Sigmoid colon (tissue), 4 donors: ENCODE measurements at regions not wholly inside any gene's neighbourhood (a gene's known extent, or its start where the extent isn't known, plus 50 kb on each side); places are given as distances from the start of the nearest gene placed in this dataset.

Experiments used
- EP300 ChIP-seq, 4 donors: sonication (generic); formaldehyde crosslinking; IDR thresholded peaks; one replicate each; pipeline ENCODE4 v1.6.1; 2017; ENCODE audit warnings: antibody characterized with exemption in 4 of 4
- TF ChIP-seq, protein P1 (sequence below), 4 experiments: fragments of 450-650 bp in 3 of 4; fragments of 200-600 bp in 1 of 4; IDR thresholded peaks; one replicate each; pipeline ENCODE4 v1.5.1; 2016 to 2019; ENCODE audit warnings: antibody characterized with exemption in 4 of 4, mild to moderate bottlenecking in 3 of 4, moderate library complexity in 2 of 4

- TF ChIP-seq EP300 (IDR thresholded peaks at IDR 0.05): no peak
- TF ChIP-seq, protein P1, sequence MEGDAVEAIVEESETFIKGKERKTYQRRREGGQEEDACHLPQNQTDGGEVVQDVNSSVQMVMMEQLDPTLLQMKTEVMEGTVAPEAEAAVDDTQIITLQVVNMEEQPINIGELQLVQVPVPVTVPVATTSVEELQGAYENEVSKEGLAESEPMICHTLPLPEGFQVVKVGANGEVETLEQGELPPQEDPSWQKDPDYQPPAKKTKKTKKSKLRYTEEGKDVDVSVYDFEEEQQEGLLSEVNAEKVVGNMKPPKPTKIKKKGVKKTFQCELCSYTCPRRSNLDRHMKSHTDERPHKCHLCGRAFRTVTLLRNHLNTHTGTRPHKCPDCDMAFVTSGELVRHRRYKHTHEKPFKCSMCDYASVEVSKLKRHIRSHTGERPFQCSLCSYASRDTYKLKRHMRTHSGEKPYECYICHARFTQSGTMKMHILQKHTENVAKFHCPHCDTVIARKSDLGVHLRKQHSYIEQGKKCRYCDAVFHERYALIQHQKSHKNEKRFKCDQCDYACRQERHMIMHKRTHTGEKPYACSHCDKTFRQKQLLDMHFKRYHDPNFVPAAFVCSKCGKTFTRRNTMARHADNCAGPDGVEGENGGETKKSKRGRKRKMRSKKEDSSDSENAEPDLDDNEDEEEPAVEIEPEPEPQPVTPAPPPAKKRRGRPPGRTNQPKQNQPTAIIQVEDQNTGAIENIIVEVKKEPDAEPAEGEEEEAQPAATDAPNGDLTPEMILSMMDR (IDR thresholded peaks at IDR 0.05): no peak
These were observed 448.9 kb downstream of the MAGEB5 start for GRCh38 chrX:26664919-26665318.
